NCI-H1417 treated with DMSO at 0.1 percent for 48 hours (cell line): ENCODE measurements at regions not wholly inside any gene's neighbourhood (a gene's known extent, or its start where the extent isn't known, plus 50 kb on each side); places are given as distances from the start of the nearest gene placed in this dataset.

Source experiments
- DNase-seq: peaks from one replicate; lab custom pipeline; 2025; lab: John Stamatoyannopoulos, UW

DNA sequence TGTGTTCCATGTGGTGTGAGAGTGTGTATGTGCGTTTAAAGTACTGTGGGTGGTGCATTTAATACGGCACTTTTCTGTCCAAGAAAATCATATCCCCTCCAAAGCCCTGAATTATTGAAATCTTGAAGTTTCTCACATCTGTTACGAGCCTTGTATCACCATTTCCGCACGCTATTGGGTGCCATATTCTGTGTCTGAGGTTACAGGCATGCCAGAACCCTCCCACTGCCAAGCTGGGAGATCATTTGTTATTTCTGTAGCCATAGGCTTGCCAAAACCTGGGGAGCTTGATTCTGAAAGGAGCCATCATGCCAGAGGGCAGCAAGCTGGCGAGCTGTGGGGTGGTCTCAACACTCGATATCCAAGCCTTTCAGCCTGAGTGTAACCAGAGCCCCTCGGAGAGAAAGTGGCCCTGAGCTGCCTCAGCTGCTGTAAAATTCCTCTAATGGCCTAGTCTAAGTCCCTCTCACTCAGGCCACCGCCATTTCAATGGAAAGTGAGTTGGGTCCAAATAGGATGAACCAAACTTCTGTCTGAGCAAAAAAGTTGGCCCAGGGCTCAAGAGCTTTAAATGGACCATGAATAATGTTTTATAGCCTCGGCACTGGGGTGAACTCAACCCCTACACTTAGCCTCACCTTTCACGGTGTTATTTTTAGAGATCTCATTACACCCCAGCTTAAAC, 298.4 kb upstream of the DUSP10 start:
- no peak for DNase-seq

DNA sequence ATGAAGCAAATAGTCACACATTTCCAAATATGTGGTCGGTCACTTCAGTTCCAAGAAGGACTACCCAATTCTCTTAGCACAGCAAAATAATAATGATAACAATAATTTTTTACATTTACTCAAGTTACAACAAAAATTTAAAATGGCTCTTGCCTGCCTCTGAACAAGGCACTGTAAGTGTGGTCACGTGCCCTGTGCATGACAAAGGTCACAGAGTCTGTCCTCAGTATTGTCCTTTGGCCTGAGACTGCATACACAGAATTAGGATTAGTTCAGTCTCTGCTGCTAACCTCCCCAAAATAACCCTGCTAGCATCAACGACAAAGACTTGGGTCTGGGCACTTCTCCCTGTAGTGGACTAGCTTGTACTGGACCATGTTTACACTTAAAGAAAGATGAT, 297.1 kb upstream of the DUSP10 start:
- no peak for DNase-seq

DNA sequence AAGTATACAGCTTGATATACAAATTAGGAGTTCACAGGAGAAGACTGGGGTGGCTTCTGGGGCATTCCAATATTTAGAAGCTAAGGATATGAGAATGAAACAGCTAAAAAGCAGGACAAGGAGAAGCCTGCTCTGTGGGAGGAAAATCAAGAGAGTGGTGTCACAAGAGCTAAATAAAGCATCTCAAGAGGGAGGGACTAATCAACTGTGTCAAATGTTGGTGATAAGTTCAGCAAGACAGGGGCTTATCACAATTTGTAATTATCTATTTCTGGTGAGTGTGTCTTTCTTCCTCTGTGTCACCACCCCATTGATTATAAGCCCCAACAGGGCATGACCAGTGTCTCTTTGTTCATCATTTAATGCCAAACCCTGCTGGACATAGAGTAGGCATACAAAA, 295.8 kb upstream of the DUSP10 start:
- no peak for DNase-seq

DNA sequence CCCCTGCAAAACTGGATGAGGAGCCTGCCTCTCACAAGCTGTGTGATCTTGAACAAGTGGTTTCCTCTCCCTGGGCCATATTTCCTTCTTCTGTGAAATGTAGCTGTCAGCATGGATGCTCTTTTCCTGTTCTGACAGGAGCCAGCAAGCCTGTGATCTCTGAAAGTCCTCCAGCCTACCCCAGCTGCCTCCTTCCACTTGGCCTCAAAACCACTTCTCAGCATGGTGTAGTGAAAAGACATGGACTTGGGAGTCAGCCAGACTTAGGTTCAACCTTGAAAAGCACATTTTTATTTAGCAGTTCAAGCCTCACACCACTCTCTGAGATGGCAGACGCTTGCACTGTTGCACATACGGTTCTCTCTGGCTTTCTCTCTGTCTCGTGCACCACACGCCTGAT, 292.9 kb upstream of the DUSP10 start:
- DNase-seq, result no peak

DNA sequence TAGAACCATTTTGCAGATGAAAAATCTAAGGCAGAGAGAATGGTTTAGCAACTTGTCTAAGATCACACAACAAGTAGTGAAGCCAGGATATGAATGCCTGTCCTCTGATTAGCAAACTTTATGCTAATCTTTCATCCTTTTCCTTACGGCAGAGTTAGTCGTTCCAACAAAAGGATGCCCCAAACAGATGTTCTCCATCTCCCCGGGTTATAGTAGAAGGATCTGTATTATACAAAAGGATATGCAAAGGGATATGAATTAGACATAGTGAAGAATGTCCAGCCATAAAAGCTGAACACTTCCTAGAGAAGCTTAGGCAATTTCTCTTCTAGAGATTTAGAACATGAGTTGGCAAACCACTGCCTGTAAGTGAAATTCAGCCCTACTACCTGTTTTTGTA, 291.6 kb upstream of the DUSP10 start:
- DNase-seq, result no peak

DNA sequence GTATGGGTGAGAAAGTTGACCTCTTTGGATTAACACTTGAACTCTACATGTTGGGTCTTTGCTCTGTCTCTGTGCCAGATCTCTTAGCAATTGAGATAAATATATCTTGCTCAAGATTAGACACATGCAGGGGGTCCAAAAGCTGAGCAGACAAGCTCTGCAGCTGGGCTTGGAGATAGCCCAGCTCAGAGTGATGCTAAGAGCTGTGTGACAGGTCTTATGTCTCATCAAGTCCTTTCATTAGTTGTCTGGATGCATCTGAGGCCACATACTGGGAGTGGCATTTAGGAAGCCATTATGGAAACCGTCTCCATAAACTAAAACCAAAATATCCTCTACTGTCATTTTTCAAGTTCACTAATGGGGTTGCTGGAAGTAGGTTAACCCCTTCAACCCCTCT, 289.4 kb upstream of the DUSP10 start:
- no peak for DNase-seq

DNA sequence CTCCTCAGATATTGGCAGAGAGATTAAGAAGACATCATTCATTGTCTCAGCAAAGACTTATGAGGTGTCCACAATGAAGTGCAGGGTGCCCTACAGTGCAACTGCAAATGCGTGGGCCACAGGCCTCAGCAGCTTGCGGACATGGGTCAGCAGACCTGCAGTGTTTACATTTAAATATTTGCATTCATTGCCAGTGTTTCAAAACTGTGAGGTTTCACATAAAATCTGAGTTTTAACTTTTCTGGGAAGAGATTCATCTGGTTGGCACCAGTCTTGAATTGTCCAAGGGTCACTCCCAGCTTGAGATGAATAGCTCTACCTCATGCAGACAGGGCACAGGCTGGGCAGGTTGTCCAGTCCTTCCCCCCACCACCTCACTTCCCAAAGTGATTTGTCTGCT, 286.8 kb upstream of the DUSP10 start:
- no peak for DNase-seq

DNA sequence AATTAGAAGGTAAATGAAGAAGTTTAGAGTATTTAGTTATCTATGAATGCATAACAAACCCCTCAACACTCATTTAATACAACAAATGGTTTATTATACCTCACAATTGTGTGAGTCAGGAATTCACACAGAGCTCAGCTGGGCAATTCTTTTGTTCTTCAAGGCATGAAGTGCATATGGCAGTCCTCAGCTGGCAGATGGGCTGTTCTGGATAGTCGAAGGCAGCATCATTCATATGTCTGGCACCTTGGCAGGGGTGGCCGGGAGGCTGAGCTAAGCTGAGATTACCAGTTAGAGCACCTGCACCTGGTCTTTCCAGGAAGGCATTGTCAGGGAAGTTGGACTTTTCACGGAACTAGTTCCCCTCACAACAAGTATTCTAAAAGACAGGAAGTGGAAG, 286.2 kb upstream of the DUSP10 start:
- DNase-seq, result no peak

DNA sequence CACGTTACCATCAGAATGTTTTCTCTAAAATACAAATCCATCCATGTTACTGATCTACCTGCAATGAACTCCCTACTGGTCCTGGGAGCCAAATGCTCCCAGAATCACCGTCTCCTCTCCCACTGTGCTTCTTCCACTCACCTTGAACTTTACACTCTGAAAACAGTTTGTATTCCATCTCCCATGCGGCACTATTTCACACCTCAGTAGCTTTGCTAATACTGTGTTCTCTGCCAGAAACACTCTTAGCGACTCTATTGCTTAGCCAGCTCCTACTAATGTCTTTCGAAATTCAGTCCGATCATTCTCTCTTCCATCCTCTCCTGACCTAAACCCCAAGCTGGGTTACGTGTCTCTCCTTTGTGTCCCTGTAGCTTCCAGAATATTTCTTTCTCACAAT, 284.4 kb upstream of the DUSP10 start:
- no peak for DNase-seq

DNA sequence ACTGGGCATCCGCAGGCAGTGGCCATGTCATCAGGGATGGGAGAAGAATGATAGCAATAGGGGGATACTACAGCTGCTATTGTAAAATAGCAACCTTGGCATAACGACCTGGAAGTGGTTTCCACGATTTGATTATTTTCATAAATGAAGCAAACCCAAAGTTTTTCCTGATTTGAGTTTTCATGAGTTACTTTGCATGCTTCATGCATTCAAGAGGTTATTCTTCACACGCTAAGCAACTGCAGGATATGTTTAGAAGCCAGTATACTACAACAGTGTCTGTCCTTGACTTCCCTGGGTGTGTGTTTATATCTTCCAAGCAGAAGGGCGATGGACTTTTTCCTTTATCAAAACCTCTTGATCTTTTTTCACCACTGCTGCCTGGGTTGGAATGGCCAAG, 281.1 kb upstream of the DUSP10 start:
- DNase-seq, result no peak

DNA sequence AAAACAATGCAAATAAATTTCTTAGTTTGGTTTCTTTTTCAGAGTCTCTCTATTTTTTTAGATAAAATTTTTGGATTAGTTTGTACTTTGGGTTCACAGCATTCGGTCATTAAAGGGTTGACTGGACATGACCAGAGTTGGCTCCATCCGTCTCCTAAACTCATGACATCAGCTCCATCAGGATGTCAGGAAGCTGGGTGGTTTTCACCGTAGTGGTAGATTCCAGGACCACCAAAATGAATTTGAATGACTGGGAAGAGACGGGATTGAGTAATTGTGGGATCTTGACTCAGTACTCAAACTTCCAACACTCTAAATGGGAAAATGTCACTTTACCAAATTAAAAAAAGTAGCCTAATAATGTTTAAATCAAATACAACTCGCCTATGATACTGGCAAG, 279.2 kb upstream of the DUSP10 start:
- no peak for DNase-seq

DNA sequence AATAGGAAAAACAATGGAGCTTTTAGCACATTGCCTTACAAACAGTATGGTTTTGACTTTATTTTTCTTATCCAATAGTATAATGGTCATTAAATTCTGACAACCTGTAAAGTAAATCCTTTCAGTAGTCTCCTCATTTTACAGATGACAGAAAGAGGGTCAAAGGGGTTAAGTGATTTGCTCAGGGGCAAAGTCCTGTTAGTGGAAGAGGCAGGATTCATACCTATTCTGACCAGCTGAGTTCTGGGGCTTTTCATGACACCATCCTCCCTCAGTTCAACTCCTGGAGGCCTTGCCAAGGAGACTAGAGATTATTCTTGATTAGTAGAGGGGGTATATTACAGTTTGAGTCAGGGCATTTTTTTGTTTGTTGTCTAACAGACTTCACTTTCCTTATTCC, 278.7 kb upstream of the DUSP10 start:
- DNase-seq, result no peak

DNA sequence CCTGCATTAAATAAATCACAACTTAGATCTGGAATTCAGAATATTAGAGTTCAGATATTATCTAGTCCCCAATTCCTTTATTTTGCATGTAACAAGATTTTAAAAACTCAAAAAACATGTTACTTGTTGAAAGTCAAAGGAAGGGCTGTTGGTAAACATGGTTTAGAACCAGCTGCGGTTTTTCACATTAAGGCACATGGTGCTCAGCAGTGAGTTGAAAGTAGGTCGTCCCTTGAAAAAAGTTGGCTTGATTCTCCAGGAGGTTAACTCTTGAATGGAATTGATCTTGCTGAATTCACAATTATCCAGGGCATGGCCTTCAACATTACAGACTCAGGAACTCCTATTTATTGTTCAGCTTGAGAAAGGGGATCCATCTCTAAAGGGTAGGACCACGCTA, 277.1 kb upstream of the DUSP10 start:
- DNase-seq, result no peak

DNA sequence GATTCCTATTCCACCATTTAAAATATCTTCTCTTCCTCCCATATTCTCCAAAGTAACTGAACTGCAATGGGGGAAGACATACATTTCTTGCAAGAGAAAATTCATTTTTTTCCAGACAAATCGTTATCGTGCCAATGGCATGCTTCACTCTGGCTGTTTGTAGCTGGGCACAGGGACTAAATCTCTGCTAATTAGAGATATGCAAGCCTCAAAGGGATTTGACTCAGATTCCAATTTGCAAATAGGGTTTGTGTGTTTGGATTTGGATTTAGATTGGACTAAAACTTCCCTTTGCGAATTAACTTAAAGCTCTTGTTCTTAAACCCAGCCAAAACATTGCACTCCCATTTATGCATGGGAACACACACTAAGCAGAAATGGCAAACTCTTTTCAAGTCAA, 276.2 kb upstream of the DUSP10 start:
- no peak for DNase-seq

DNA sequence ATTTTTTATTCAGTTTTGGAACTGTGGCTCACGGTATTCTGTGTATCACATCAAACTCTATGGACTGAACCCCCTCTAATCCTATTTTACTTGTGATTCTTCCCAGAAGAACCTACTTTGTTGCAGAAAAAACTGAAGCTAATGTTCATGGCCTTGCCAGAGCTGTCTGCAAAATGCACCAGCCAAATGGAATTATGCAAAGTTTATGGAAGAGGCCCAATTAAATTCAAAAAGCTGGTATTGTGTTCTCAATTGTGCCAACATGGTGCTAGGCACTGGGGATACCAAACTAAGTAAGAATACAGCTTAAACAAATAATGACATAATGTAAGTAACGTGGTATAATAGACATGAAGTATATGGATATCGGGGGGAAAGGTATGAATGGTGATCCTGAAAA, 273.8 kb upstream of the DUSP10 start:
- DNase-seq, result no peak

DNA sequence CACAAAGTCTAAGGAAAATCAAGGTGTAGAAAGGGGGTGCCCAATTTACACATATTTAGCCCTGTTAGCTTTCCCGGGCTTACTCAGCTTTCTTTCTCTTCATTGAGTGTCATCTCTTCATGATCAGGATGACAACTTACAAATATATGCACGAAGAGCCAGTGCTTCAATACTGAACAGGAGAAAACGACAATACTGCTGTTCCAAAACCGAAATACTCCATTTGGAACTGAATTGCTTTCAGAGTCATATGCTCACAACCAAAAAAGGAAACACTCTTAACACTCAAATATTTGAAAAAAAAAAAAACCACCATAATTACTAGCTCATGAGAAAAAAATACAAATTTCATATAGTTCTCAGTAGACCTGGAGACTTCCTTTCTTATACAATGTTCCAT, 272.1 kb upstream of the DUSP10 start:
- DNase-seq, result no peak

DNA sequence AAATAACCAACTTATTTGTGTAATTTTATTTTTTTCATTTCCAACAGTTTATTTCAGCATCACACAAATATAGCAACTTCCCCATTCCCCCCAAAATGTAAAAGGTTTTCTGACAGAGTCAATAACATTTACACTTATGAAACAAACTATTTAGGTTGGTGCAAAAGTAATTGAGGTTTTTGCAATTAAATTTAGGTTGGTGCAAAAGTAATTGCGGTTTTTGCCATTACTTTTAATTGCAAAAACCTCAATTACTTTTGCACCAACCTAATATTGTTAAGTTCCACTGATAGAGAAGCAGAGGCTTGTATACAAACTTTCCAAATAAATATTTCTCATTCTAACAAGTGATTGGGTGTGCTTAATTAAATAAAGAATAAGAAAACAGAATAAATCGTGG, 270.9 kb upstream of the DUSP10 start:
- DNase-seq, result no peak

DNA sequence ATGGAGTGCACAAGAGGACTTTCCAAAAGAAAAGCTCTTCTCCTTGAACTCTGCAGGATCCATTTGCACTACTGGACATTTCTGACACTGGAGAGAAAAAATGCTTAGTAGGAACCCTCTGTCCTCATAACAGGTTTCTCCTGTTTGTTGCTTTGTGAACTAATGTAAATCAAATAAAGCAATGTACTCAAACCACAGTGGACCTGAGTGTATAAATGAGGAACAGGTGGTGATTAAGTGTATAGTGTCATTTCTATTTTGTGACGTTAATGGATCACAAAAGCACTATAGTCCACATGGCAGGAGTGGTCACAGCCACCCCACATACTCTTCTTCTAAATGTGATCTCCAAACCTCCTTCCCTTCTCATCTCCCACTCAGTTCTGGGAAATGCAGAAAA, 268.4 kb upstream of the DUSP10 start:
- peak; percentile 10 for DNase-seq

DNA sequence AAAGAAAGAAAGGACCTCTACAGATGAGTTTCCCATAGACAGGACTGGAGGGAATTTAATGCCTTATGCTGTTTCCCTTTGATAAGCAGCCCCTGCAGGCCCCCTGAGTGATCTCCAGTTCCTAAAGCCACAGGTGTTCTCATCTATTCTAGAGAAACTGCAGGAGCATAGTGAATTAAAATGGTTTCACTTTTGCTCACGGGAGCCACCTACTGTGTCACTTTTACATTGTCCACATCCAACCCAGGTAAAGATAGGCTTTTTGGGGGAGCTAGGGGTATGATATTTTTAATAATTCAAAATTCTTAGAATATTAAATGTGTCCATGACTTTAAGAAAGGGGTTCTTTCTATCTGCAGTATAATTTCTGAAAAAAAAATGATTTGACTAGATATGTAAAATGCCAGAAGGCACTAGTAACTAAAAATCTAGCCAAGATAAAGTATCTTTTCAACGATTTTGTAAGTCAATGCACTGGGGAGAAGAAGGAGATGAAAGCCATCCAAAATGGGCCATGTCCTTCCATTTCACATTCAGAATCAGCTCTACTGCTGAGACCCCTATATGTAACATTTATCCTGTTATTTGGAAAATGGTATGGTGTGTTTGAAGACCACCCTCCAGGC, 267.3 kb upstream of the DUSP10 start:
- no peak for DNase-seq

DNA sequence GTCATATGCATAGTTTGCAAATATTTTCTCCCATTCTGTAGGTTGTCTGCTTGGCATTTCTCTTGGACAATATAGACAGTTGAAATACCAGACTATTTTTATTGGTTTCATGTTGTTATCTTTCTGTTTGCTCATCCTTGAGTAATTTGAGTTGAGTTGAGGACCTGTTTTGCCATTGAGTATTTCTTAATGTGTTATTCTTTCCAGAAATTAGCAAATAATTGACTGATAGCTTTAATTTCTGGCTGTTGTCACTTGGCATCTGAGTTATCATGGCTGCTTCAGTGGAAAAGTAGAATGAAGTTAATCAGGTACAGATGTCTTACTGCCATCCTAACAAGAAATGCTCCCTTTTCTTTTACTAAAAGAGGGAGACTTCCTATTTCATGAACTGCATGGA, 264.8 kb upstream of the DUSP10 start:
- DNase-seq, result no peak

DNA sequence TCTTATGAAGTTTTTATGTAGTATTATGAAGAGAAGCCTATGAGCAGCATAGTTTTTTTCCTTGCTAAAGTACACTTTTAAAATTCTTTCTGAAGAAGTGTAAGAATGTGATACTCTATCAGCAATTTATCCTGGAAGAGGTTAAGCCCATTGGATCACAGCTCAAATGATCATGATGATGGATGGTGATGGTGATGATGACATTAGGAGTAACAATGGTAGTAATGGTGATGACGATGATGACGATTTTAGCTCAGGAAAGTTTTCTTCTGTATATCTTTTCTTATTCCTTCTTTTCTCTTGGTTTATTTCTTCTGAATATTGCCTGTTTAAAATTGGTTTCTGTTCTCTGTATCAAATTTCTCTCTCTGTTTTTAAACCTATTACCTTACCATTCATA, 262.9 kb upstream of the DUSP10 start:
- DNase-seq, result no peak

DNA sequence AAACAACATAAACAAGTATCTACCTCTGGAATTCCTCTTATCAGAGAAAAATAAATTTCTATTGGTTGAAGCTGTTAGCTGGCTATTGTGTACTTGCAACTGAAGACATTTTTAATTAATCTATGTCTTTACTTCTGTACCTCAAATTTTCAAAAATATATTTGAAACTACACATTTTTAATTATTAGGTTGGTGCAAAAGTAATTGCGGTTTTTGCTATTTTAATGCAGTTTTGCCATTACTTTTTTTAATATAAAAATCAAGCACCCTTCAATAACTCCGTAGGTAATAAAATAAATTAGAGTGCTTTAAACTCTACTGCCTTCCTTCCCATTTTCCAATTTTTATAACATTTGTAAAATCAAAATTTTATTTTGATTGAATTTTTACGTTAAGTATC, 262.1 kb upstream of the DUSP10 start:
- no peak for DNase-seq

DNA sequence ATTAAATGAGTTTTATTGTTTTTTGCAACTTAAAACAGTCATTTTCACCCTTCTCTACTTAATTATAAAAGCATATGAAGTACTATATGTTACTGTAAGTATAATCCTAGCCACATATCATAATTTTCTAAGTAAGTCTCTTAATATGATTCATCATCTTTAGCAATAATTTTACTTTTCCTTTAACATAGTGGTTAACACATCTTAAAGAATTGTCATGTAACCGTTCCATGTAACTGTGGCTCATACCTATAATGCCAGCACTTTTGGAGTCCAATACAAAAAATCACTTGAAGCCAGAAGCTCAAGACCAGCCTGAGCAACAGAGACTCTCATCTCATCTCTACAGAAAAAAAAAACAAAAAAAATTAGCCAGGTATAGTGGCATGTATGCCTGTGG, 260.6 kb upstream of the DUSP10 start:
- no peak for DNase-seq

DNA sequence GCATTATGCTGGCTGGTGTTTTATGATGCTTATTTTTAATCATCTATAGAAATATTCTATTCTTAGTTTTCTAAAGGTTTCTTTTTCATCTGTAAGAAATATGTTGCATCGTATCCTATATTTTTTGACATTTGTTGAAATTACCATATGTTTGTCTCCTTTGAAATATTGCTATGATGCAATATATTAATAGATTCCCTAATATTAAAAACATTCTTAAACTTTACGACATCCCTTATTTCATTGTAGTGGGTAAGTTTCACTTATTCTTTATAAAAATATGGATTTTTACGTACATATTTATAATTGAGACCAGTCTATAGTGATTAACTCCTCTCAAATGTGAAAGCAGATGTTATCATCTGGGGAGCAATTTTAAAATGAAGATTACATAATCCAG, 258.2 kb upstream of the DUSP10 start:
- DNase-seq, result no peak
